ENCODE measurements at regions not wholly inside any gene's neighbourhood (a gene's known extent, or its start where the extent isn't known, plus 50 kb on each side); places are given as distances from the start of the nearest gene placed in this dataset.

DNA sequence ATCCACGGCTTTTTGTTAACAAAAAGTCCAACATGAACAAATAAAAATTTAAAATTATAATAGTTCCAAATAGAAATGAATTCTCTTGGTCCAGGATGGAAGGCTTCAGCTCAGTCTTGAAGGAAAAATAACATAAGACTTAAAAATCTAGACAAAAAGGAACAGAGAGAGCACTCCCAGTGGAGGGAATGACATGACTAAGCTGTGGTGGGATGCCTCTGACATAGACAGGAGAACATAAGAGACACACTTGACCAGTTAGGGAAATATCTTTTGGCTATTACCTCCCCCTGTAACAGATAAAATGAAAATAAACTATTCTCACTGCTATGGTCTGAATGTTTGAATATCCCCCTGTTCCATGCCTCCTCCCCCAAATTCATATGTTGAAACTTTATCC lies 106.8 kb downstream of the BBS10 start:
- intact Hi-C loops (cut with DNase I; ENCODE audit: low total_unique reads) (no loop called here), in situ Hi-C loops (cut with MboI; ENCODE audit: low sequenced_read_pairs in 4 of 4) (no loop called here)
- ATAC-seq (no peak), DNase-seq (no peak)
- Histone ChIP-seq H3K27ac (no peak overlapping the region), H3K4me1 (no peaks in the 10 kb centered on the region), H3K4me3 (no peak overlapping the region), H3K27me3 (no peaks in the 10 kb centered on the region), H3K9me3 (no peaks in the 10 kb centered on the region), H3K36me3 (no peaks in the 10 kb centered on the region)
- TF ChIP-seq POLR2A (IDR thresholded peaks at IDR 0.05) = no peak

GRCh38 chr12:76240281-76240680 lies 107.9 kb downstream of the BBS10 start:
- H3K9me3 ChIP-seq = no peaks in the 10 kb centered on the region
- intact Hi-C loops (cut with DNase I; ENCODE audit: low total_unique reads) = no loop called here
- ATAC-seq (no peak), DNase-seq (no peak)
- no peaks in the 10 kb centered on the region for H3K4me1 ChIP-seq
- H3K27ac ChIP-seq = no peak overlapping the region
- no peaks in the 10 kb centered on the region for H3K36me3 ChIP-seq
- in situ Hi-C loops (cut with MboI; ENCODE audit: low sequenced_read_pairs in 4 of 4) = no loop called here
- no peaks in the 10 kb centered on the region for H3K27me3 ChIP-seq
- H3K4me3 ChIP-seq = no peak overlapping the region
- TF ChIP-seq, protein P1, sequence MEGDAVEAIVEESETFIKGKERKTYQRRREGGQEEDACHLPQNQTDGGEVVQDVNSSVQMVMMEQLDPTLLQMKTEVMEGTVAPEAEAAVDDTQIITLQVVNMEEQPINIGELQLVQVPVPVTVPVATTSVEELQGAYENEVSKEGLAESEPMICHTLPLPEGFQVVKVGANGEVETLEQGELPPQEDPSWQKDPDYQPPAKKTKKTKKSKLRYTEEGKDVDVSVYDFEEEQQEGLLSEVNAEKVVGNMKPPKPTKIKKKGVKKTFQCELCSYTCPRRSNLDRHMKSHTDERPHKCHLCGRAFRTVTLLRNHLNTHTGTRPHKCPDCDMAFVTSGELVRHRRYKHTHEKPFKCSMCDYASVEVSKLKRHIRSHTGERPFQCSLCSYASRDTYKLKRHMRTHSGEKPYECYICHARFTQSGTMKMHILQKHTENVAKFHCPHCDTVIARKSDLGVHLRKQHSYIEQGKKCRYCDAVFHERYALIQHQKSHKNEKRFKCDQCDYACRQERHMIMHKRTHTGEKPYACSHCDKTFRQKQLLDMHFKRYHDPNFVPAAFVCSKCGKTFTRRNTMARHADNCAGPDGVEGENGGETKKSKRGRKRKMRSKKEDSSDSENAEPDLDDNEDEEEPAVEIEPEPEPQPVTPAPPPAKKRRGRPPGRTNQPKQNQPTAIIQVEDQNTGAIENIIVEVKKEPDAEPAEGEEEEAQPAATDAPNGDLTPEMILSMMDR (IDR thresholded peaks at IDR 0.05 in 4 of 5, conservative IDR thresholded peaks at IDR 0.05 in 1 of 5) = no peak
- TF ChIP-seq POLR2A (IDR thresholded peaks at IDR 0.05) = no peak

GRCh38 chr12:76238688-76239087 lies 109.5 kb downstream of the BBS10 start:
- in situ Hi-C loops (cut with MboI; ENCODE audit: low sequenced_read_pairs in 4 of 4) = no loop called here
- ATAC-seq (no peak), DNase-seq (no peak)
- Histone ChIP-seq H3K36me3 (no peaks in the 10 kb centered on the region), H3K4me3 (no peak overlapping the region), H3K9me3 (no peaks in the 10 kb centered on the region), H3K27ac (no peak overlapping the region), H3K4me1 (no peaks in the 10 kb centered on the region), H3K27me3 (no peaks in the 10 kb centered on the region)
- intact Hi-C loops (cut with DNase I; ENCODE audit: low total_unique reads) = no loop called here
- TF ChIP-seq POLR2A (IDR thresholded peaks at IDR 0.05) = no peak
- TF ChIP-seq, protein P1 (IDR thresholded peaks at IDR 0.05 in 4 of 5, conservative IDR thresholded peaks at IDR 0.05 in 1 of 5) = no peak

DNA sequence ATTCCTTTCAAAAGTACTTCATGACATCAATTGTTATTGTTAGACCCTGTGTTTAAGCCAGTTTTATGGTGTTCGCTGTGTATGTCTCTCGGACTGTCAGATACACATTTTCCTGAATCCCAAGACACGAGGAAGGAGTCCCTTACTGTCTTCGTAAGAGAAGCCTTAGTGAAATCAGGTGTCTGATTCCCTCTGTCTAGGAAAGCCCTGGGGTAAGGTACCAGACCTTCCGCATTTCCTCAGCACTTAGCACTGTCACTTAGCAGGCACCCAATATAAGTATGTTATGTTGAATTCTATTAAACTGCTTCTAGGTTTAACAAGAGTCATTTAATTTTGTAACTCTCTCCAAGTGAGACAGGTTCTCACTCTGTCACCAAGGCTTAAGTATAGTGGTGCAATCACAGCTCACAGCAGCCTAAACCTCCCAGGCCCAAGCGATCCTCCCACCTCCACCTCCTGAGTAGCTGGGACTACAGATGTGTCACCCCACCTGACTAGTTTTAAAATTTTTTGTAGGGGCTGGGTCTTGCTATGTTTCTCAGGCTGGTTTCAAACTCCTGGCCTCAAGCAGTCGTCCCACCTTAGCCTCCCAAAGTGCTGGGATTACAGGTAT lies 111.0 kb downstream of the BBS10 start:
- in situ Hi-C loops (cut with MboI; ENCODE audit: low sequenced_read_pairs in 4 of 4) = no loop called here
- ATAC-seq = no peak
- TF ChIP-seq, protein P1 (IDR thresholded peaks at IDR 0.05 in 4 of 5, conservative IDR thresholded peaks at IDR 0.05 in 1 of 5) = no peak
- TF ChIP-seq POLR2A (IDR thresholded peaks at IDR 0.05) = no peak

DNA sequence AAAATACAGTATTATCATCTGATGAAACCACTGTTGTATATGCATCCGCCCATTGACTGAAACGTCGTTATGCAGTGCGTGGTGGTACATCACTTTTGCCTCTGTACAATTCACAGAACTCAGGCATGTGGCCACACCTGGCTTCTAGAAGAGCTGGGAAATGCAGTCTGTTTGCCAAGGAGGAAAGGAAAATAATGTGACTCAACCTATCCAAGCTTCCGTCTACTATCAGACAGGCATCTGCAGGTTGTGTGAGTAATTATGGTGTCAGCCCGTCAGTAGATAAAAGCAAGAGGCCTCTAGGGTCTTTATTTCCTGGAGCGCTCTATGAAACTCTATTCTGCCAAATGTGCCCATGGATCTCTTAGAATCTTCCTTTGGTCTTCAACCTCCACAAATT lies 111.6 kb downstream of the BBS10 start:
- TF ChIP-seq, protein P1 (IDR thresholded peaks at IDR 0.05 in 4 of 5, conservative IDR thresholded peaks at IDR 0.05 in 1 of 5) = no peak
- no peak for TF ChIP-seq POLR2A (IDR thresholded peaks at IDR 0.05)
- no peak overlapping the region for H3K4me3 ChIP-seq
- H3K36me3 ChIP-seq = no peaks in the 10 kb centered on the region
- no peaks in the 10 kb centered on the region for H3K9me3 ChIP-seq
- H3K27me3 ChIP-seq = no peaks in the 10 kb centered on the region
- H3K27ac ChIP-seq = no peak overlapping the region
- DNase-seq = no peak
- ATAC-seq = no peak
- intact Hi-C loops (cut with DNase I; ENCODE audit: low total_unique reads) = no loop called here
- H3K4me1 ChIP-seq = no peaks in the 10 kb centered on the region
- in situ Hi-C loops (cut with MboI; ENCODE audit: low sequenced_read_pairs in 4 of 4) = no loop called here

More for the DNA sequence above, 111.0 kb downstream of the BBS10 start:
- Histone ChIP-seq H3K36me3 (no peaks in the 10 kb centered on the region), H3K9me3 (no peaks in the 10 kb centered on the region), H3K4me1 (no peaks in the 10 kb centered on the region), H3K4me3 (no peak overlapping the region), H3K27ac (no peak overlapping the region), H3K27me3 (no peaks in the 10 kb centered on the region)
- no peak for DNase-seq
- intact Hi-C loops (cut with DNase I; ENCODE audit: low total_unique reads) = no loop called here

Measured in gastrocnemius medialis (tissue), 4 donors.